Coronary artery (tissue), 2 donors: ENCODE measurements at regions not wholly inside any gene's neighbourhood (a gene's known extent, or its start where the extent isn't known, plus 50 kb on each side); places are given as distances from the start of the nearest gene placed in this dataset.
"Not testable (repeated sequence)": the region's sequence is repeated elsewhere in the genome, so short reads cannot be mapped to it uniquely, and the experiment has no call there.

ENCODE experiments used
- DNase-seq: peaks from one replicate; pipeline ENCODE4 v3.0.0-alpha.2; 2017; ENCODE audit warnings: low spot score
- H3K27ac ChIP-seq, 2 donors: fragments of 200-600 bp; sonication (generic); one replicate each; pipeline ENCODE4 v1.5.1; 2016 to 2019
- H3K4me3 ChIP-seq: fragments of 200-600 bp; sonication (generic); 2 replicates; pipeline ENCODE4 v1.5.1; 2016; ENCODE audit warnings: mild to moderate bottlenecking, moderate library complexity
- CTCF ChIP-seq: fragments of 200-600 bp; sonication (generic); IDR thresholded peaks from one replicate; pipeline ENCODE4 v1.5.1; 2019; ENCODE audit warnings: antibody characterized with exemption

GRCh38 chr18:39574897-39575296 lies 2009.3 kb upstream of the CELF4 start:
- Histone ChIP-seq H3K27ac (no peak overlapping the region), H3K4me3 (no peak overlapping the region)
- TF ChIP-seq CTCF, result no peak
- DNase-seq, result no peak

- DNase-seq, result no peak
- no peak for TF ChIP-seq CTCF
- Histone ChIP-seq H3K4me3 (no peak overlapping the region), H3K27ac (no peak overlapping the region)
Observed at GRCh38 chr18:39571511-39571910, 2005.9 kb upstream of the CELF4 start.

- H3K27ac ChIP-seq, H3K4me3 ChIP-seq, DNase-seq: not testable (repeated sequence)
Observed at GRCh38 chr18:39565551-39566230, 2000.1 kb upstream of the CELF4 start.

GRCh38 chr18:39564716-39565115 lies 1999.1 kb upstream of the CELF4 start:
- no peak overlapping the region for H3K27ac ChIP-seq
- no peak for TF ChIP-seq CTCF

GRCh38 chr18:39561126-39561525 lies 1995.5 kb upstream of the CELF4 start:
- Histone ChIP-seq H3K27ac (no peak overlapping the region), H3K4me3 (no peak overlapping the region)
- DNase-seq, result no peak
- no peak for TF ChIP-seq CTCF

More at GRCh38 chr18:39564716-39565115, 1999.1 kb upstream of the CELF4 start:
- no peak for DNase-seq
- H3K4me3 ChIP-seq, result no peak overlapping the region

- H3K27ac ChIP-seq, result no peak overlapping the region
- TF ChIP-seq CTCF, result no peak
- no peak for DNase-seq
- no peak overlapping the region for H3K4me3 ChIP-seq
Observed at GRCh38 chr18:39558658-39559057, 1993.1 kb upstream of the CELF4 start.

- TF ChIP-seq CTCF, result no peak
- Histone ChIP-seq H3K27ac (no peak overlapping the region), H3K4me3 (no peak overlapping the region)
- no peak for DNase-seq
Observed at GRCh38 chr18:39555496-39555895, 1989.9 kb upstream of the CELF4 start.
